Cardiac septum (tissue), 1 donor: ENCODE measurements at regions not wholly inside any gene's neighbourhood (a gene's known extent, or its start where the extent isn't known, plus 50 kb on each side); places are given as distances from the start of the nearest gene placed in this dataset.
"Not testable (repeated sequence)": the region's sequence is repeated elsewhere in the genome, so short reads cannot be mapped to it uniquely, and the experiment has no call there.

Experiments
- DNase-seq: peaks from one replicate; pipeline ENCODE4 v3.0.0-alpha.2; 2020; ENCODE audit warnings: low spot score
- intact Hi-C: fragments of 100-400 bp; cut with DNase I; formaldehyde crosslinking; loops from one replicate; pipeline ENCODE4 v1.14.0; 2022
- donor health status: DM: no; HTN: no; CAD: no.

- intact Hi-C loops, DNase-seq: not testable (repeated sequence)
Observed at GRCh38 chr16:60359866-60360265, 1625.8 kb upstream of the GOT2 start.

- intact Hi-C loops, DNase-seq: not testable (repeated sequence)
Observed at GRCh38 chr16:60359412-60359811, 1625.3 kb upstream of the GOT2 start.

GRCh38 chr16:60357876-60358522 lies 1623.9 kb upstream of the GOT2 start:
- DNase-seq, intact Hi-C loops: not testable (repeated sequence)

- no peak for DNase-seq
- intact Hi-C loops: no loop called here
Observed at GRCh38 chr16:60346256-60346655, 1612.1 kb upstream of the GOT2 start.

- intact Hi-C loops: no loop called here
- DNase-seq: no peak
Observed at GRCh38 chr16:60337671-60338070, 1603.6 kb upstream of the GOT2 start.

GRCh38 chr16:60331168-60331567 lies 1597.1 kb upstream of the GOT2 start:
- no peak for DNase-seq
- intact Hi-C loops: no loop called here

GRCh38 chr16:60329108-60329507 lies 1595.0 kb upstream of the GOT2 start:
- intact Hi-C loops: no loop called here

GRCh38 chr16:60328152-60328551 lies 1594.0 kb upstream of the GOT2 start:
- no peak for DNase-seq
- intact Hi-C loops: no loop called here

More at GRCh38 chr16:60329108-60329507, 1595.0 kb upstream of the GOT2 start:
- DNase-seq: no peak

- intact Hi-C loops: no loop called here
- DNase-seq: no peak
Observed at GRCh38 chr16:60318486-60318885, 1584.4 kb upstream of the GOT2 start.

- no peak for DNase-seq
Observed at GRCh38 chr16:60310846-60311445, 1576.8 kb upstream of the GOT2 start.

GRCh38 chr16:60304720-60305119 lies 1570.6 kb upstream of the GOT2 start:
- no peak for DNase-seq

More at GRCh38 chr16:60310846-60311445, 1576.8 kb upstream of the GOT2 start:
- intact Hi-C loops: no loop called here

GRCh38 chr16:60304066-60304465 lies 1570.0 kb upstream of the GOT2 start:
- DNase-seq: no peak
- intact Hi-C loops: no loop called here

More at GRCh38 chr16:60304720-60305119, 1570.6 kb upstream of the GOT2 start:
- intact Hi-C loops: no loop called here

GRCh38 chr16:60302676-60303075 lies 1568.6 kb upstream of the GOT2 start:
- intact Hi-C loops: no loop called here
- no peak for DNase-seq

- no peak for DNase-seq
- intact Hi-C loops: no loop called here
Observed at GRCh38 chr16:60302261-60302660, 1568.1 kb upstream of the GOT2 start.

GRCh38 chr16:60299241-60299776 lies 1565.2 kb upstream of the GOT2 start:
- intact Hi-C loops: no loop called here
- DNase-seq: no peak

GRCh38 chr16:60295451-60295850 lies 1561.3 kb upstream of the GOT2 start:
- intact Hi-C loops: no loop called here
- DNase-seq: no peak

- no peak for DNase-seq
- intact Hi-C loops: no loop called here
Observed at GRCh38 chr16:60285794-60286193, 1551.7 kb upstream of the GOT2 start.

- intact Hi-C loops: no loop called here
- no peak for DNase-seq
Observed at GRCh38 chr16:60279061-60279665, 1545.0 kb upstream of the GOT2 start.

- no peak for DNase-seq
- intact Hi-C loops: no loop called here
Observed at GRCh38 chr16:60274431-60275019, 1540.4 kb upstream of the GOT2 start.

GRCh38 chr16:60271781-60272180 lies 1537.7 kb upstream of the GOT2 start:
- no peak for DNase-seq

More at GRCh38 chr16:60271781-60272180, 1537.7 kb upstream of the GOT2 start:
- intact Hi-C loops: no loop called here
